SK-N-SH treated with all-trans-retinoic acid at 6 μM for 48 hours (cell line): ENCODE measurements at regions not wholly inside any gene's neighbourhood (a gene's known extent, or its start where the extent isn't known, plus 50 kb on each side); places are given as distances from the start of the nearest gene placed in this dataset.

Experiments
- ARNTL ChIP-seq: fragments of 450-650 bp; formaldehyde crosslinking; IDR thresholded peaks from 2 replicates; pipeline ENCODE4 v1.5.0; 2020; ENCODE audit warnings: low read depth, mild to moderate bottlenecking, moderate library complexity, borderline replicate concordance
- BACH2 ChIP-seq: fragments of 250-450 bp; sonication (Bioruptor Pico); IDR thresholded peaks from 2 replicates; pipeline ENCODE4 v1.9.0; 2021; ENCODE audit warnings: mild to moderate bottlenecking, borderline replicate concordance
- CSDC2 ChIP-seq: fragments of 250-450 bp; sonication (Bioruptor Pico); IDR thresholded peaks from 2 replicates; pipeline ENCODE4 v1.5.0; 2020; ENCODE audit warnings: mild to moderate bottlenecking, moderate library complexity
- CSRNP3 ChIP-seq: fragments of 250-450 bp; sonication (Bioruptor Pico); IDR thresholded peaks from 2 replicates; pipeline ENCODE4 v1.5.1; 2021; ENCODE audit warnings: mild to moderate bottlenecking, moderate library complexity
- GLIS3 ChIP-seq: fragments of 250-450 bp; sonication (Bioruptor Pico); IDR thresholded peaks from 2 replicates; pipeline ENCODE4 v1.5.0; 2020; ENCODE audit warnings: mild to moderate bottlenecking, moderate library complexity
- ISL1 ChIP-seq: fragments of 250-450 bp; sonication (Bioruptor Pico); IDR thresholded peaks from 2 replicates; pipeline ENCODE4 v2.1.2; 2022; ENCODE audit warnings: mild to moderate bottlenecking, moderate library complexity
- PATZ1 ChIP-seq: fragments of 250-450 bp; sonication (Bioruptor Pico); IDR thresholded peaks from 2 replicates; pipeline ENCODE4 v1.8.0; 2020; ENCODE audit warnings: mild to moderate bottlenecking, moderate library complexity, borderline replicate concordance
- TCF4 ChIP-seq: fragments of 250-450 bp; sonication (Bioruptor Pico); IDR thresholded peaks from 2 replicates; pipeline ENCODE4 v1.8.0; 2021; ENCODE audit warnings: mild to moderate bottlenecking, moderate library complexity, borderline replicate concordance
- ZC3H10 ChIP-seq: fragments of 250-450 bp; sonication (Bioruptor Pico); IDR thresholded peaks from 2 replicates; pipeline ENCODE4 v1.5.1; 2021; ENCODE audit warnings: mild to moderate bottlenecking, moderate library complexity
- ZFP3 ChIP-seq: fragments of 250-450 bp; sonication (Bioruptor Pico); IDR thresholded peaks from 2 replicates; pipeline ENCODE4 v1.5.0; 2020; ENCODE audit warnings: mild to moderate bottlenecking, moderate library complexity
- ZFP30 ChIP-seq: fragments of 450-650 bp; formaldehyde crosslinking; IDR thresholded peaks from 2 replicates; pipeline ENCODE4 v1.5.0; 2022; ENCODE audit warnings: mild to moderate bottlenecking, moderate library complexity
- ZNF565 ChIP-seq: fragments of 450-650 bp; formaldehyde crosslinking; conservative IDR thresholded peaks from 2 replicates; pipeline ENCODE4 v1.5.0; 2020; ENCODE audit warnings: low read depth, mild to moderate bottlenecking, moderate library complexity
- ZNF70 ChIP-seq: fragments of 450-650 bp; formaldehyde crosslinking; IDR thresholded peaks from 2 replicates; pipeline ENCODE4 v1.5.0; 2020; ENCODE audit warnings: mild to moderate bottlenecking, moderate library complexity
- ZNF8 ChIP-seq: fragments of 450-650 bp; formaldehyde crosslinking; IDR thresholded peaks from 2 replicates; pipeline ENCODE4 v1.5.0; 2020; ENCODE audit warnings: mild to moderate bottlenecking, moderate library complexity

- TF ChIP-seq ISL1 (CRISPR knock-in tag) (no peak), ZNF8 (CRISPR knock-in tag) (no peak), TCF4 (CRISPR knock-in tag) (no peak), ZFP3 (CRISPR knock-in tag) (no peak), ARNTL (CRISPR knock-in tag) (no peak), PATZ1 (CRISPR knock-in tag) (no peak), ZFP30 (CRISPR knock-in tag) (no peak), ZNF565 (CRISPR knock-in tag) (no peak), BACH2 (CRISPR knock-in tag) (no peak), CSRNP3 (CRISPR knock-in tag) (no peak), ZNF70 (CRISPR knock-in tag) (no peak), GLIS3 (CRISPR knock-in tag) (no peak), ZC3H10 (CRISPR knock-in tag) (no peak), CSDC2 (no peak)
Measured at GRCh38 chr9:31144614-31145013, 1239.8 kb upstream of the ACO1 start.
